Type B pancreatic cell (in vitro differentiated cells): ENCODE measurements at regions not wholly inside any gene's neighbourhood (a gene's known extent, or its start where the extent isn't known, plus 50 kb on each side); places are given as distances from the start of the nearest gene placed in this dataset.

Experiments
- DNase-seq: peaks from one replicate; pipeline ENCODE4 v3.0.0; 2021; ENCODE audit warnings: mixed read lengths; ENCODE audit not compliant: unreplicated experiment; ENCODE audit errors: extremely low spot score
- H3K27ac Mint-ChIP-seq: 2 replicates; pipeline ENCODE4 v1.8.0; 2021; ENCODE audit warnings: mild to moderate bottlenecking, mixed read lengths
- H3K27me3 Mint-ChIP-seq: 2 replicates; pipeline ENCODE4 v1.8.0; 2021; ENCODE audit warnings: mixed read lengths
- H3K36me3 Mint-ChIP-seq: 2 replicates; pipeline ENCODE4 v1.8.0; 2021; ENCODE audit warnings: mixed read lengths
- H3K4me1 Mint-ChIP-seq: one replicate; pipeline ENCODE4 v1.8.0; 2021; ENCODE audit warnings: mixed read lengths; ENCODE audit not compliant: unreplicated experiment
- H3K4me3 Mint-ChIP-seq: 2 replicates; pipeline ENCODE4 v1.8.0; 2021; ENCODE audit warnings: mild to moderate bottlenecking, mixed read lengths
- H3K9me3 Mint-ChIP-seq: 2 replicates; pipeline ENCODE4 v1.8.0; 2021; ENCODE audit warnings: mixed read lengths
- TF ChIP-seq, protein P1 (sequence below): fragments of 200-600 bp; sonication (generic); conservative IDR thresholded peaks from 2 replicates; pipeline ENCODE4 v1.5.0; 2021; ENCODE audit warnings: antibody characterized with exemption, mild to moderate bottlenecking

- H3K36me3 Mint-ChIP-seq, result peaks cover 4% of the 10 kb centered on the region
- H3K27me3 Mint-ChIP-seq, result no peaks in the 10 kb centered on the region
- H3K27ac Mint-ChIP-seq, result no peak overlapping the region
- H3K9me3 Mint-ChIP-seq, result no peaks in the 10 kb centered on the region
- TF ChIP-seq, protein P1, sequence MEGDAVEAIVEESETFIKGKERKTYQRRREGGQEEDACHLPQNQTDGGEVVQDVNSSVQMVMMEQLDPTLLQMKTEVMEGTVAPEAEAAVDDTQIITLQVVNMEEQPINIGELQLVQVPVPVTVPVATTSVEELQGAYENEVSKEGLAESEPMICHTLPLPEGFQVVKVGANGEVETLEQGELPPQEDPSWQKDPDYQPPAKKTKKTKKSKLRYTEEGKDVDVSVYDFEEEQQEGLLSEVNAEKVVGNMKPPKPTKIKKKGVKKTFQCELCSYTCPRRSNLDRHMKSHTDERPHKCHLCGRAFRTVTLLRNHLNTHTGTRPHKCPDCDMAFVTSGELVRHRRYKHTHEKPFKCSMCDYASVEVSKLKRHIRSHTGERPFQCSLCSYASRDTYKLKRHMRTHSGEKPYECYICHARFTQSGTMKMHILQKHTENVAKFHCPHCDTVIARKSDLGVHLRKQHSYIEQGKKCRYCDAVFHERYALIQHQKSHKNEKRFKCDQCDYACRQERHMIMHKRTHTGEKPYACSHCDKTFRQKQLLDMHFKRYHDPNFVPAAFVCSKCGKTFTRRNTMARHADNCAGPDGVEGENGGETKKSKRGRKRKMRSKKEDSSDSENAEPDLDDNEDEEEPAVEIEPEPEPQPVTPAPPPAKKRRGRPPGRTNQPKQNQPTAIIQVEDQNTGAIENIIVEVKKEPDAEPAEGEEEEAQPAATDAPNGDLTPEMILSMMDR, result no peak
- H3K4me3 Mint-ChIP-seq, result no peak overlapping the region
- peaks cover 45% of the 10 kb centered on the region for H3K4me1 Mint-ChIP-seq
- DNase-seq, result no peak
Observed at GRCh38 chr16:85511938-85512807, 100.9 kb upstream of the GSE1 start.

DNA sequence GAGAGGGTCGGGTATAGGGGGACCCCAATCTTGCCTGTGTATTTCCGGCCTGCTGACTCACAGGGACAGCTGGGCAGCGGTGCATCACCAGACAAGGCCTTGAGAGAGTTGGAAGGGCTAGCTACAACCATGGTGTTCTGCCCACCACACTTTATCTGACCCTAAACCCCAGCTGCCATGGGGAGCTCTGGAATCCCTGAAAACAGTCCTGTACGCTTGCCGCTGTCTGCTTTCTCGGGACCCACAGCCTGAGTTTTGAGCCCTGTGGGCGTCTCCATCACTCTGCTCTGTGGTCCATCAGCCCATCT lies 100.4 kb upstream of the GSE1 start:
- no peak for DNase-seq
- H3K36me3 Mint-ChIP-seq, result peaks cover 4% of the 10 kb centered on the region
- H3K4me1 Mint-ChIP-seq, result peaks cover 40% of the 10 kb centered on the region
- H3K27me3 Mint-ChIP-seq, result no peaks in the 10 kb centered on the region
- no peak overlapping the region for H3K4me3 Mint-ChIP-seq
- no peak overlapping the region for H3K27ac Mint-ChIP-seq
- no peaks in the 10 kb centered on the region for H3K9me3 Mint-ChIP-seq
- TF ChIP-seq, protein P1, result no peak

- Mint-ChIP-seq H3K4me3 (no peak overlapping the region), H3K27ac (no peak overlapping the region), H3K4me1 (peaks cover 40% of the 10 kb centered on the region), H3K27me3 (no peaks in the 10 kb centered on the region), H3K9me3 (no peaks in the 10 kb centered on the region), H3K36me3 (peaks cover 4% of the 10 kb centered on the region)
- no peak for DNase-seq
- TF ChIP-seq, protein P1, result no peak
Observed at GRCh38 chr16:85513180-85513579, 99.9 kb upstream of the GSE1 start.

DNA sequence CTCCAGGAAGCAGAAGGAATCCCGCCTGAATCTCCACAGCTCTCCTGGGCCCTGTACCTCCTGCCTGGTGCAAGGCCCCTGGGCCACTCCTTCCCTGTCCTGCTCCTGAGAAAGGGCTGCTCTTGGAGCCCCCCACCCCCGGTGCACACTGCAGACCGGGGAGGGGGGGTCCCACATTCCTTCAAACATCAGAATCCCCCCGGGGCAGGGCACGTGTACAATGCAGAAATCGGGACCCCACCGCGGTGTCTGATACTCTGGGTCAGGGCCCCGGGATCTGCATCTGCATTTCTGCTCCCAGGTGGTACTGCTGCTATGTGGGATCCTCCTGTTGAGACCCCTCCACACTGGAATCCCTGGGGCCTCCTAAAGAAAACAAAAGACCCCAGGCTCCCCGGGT lies 99.5 kb upstream of the GSE1 start:
- DNase-seq, result no peak
- Mint-ChIP-seq H3K27me3 (no peaks in the 10 kb centered on the region), H3K27ac (no peak overlapping the region), H3K4me3 (no peak overlapping the region), H3K4me1 (peaks cover 39% of the 10 kb centered on the region), H3K36me3 (peaks cover 3% of the 10 kb centered on the region), H3K9me3 (no peaks in the 10 kb centered on the region)
- TF ChIP-seq, protein P1, result no peak

DNA sequence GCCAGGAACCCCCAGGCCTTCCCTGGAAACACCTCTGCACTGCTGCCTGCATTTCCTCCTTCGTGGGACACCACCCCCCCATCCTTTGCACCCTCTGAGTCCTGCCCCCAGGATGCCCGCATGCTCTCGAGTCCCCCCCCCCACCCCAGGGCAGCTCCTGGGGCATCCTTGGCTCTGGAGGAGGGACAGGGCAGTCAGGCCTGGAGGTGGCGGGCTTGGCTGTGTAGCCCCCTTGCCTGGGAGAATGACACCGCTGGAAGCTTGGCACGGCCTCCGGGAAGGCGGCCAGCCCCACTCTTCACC lies 98.9 kb upstream of the GSE1 start:
- no peak overlapping the region for H3K27ac Mint-ChIP-seq
- TF ChIP-seq, protein P1, result no peak
- no peak for DNase-seq

More for the DNA sequence above, 98.9 kb upstream of the GSE1 start:
- no peaks in the 10 kb centered on the region for H3K27me3 Mint-ChIP-seq
- H3K4me1 Mint-ChIP-seq, result peaks cover 33% of the 10 kb centered on the region
- no peaks in the 10 kb centered on the region for H3K9me3 Mint-ChIP-seq
- peaks cover 4% of the 10 kb centered on the region for H3K36me3 Mint-ChIP-seq
- no peak overlapping the region for H3K4me3 Mint-ChIP-seq
